OCI-LY7 (cell line): ENCODE measurements at regions not wholly inside any gene's neighbourhood (a gene's known extent, or its start where the extent isn't known, plus 50 kb on each side); places are given as distances from the start of the nearest gene placed in this dataset.

Source experiments
- BruUV-seq: library from RNA; stranded (reverse); fragments of 400-500 nt; replicated peaks from 2 replicates; lab custom pipeline; 2021; lab: Mats Ljungman, UMichigan
- CTCF ChIA-PET: fragments of 300-600 bp; sonication (Branson Sonifier 250); formaldehyde crosslinking; loops from one replicate; lab custom pipeline; 2022; ENCODE audit warnings: antibody characterized with exemption; ENCODE audit not compliant: unreplicated experiment; lab: Charles Lee
- POLR2A ChIA-PET: fragments of 300-600 bp; sonication (Branson Sonifier 250); formaldehyde crosslinking; loops from one replicate; lab custom pipeline; 2022; ENCODE audit warnings: antibody characterized with exemption; lab: Charles Lee
- DNase-seq: peaks from one replicate; pipeline ENCODE4 v3.0.0-alpha.2; 2015; ENCODE audit warnings: low spot score
- H2AFZ ChIP-seq: fragments of 200-600 bp; sonication (generic), shearing (Covaris generic); 2 replicates; pipeline ENCODE4 v1.6.1; 2014; ENCODE audit warnings: mild to moderate bottlenecking, antibody characterized with exemption, low read length, moderate library complexity
- H3K27ac ChIP-seq: fragments of 200-600 bp; sonication (generic); 2 replicates; pipeline ENCODE4 v1.5.1; 2014; ENCODE audit warnings: mixed run types, low read depth, mild to moderate bottlenecking, moderate library complexity, low read length, inconsistent platforms; ENCODE audit not compliant: poor library complexity, severe bottlenecking
- H3K36me3 ChIP-seq: fragments of 200-600 bp; sonication (generic); 2 replicates; pipeline ENCODE4 v1.6.1; 2014; ENCODE audit warnings: mild to moderate bottlenecking, antibody characterized with exemption, low read length, moderate library complexity, mixed read lengths; ENCODE audit not compliant: insufficient read depth
- H3K4me1 ChIP-seq: fragments of 200-600 bp; sonication (generic); 2 replicates; pipeline ENCODE4 v1.5.1; 2014; ENCODE audit warnings: mild to moderate bottlenecking, low read length; ENCODE audit not compliant: insufficient read depth, poor library complexity, severe bottlenecking
- H3K4me2 ChIP-seq: fragments of 200-600 bp; sonication (generic); 2 replicates; pipeline ENCODE4 v1.6.1; 2014; ENCODE audit warnings: mild to moderate bottlenecking, low read length
- H3K4me3 ChIP-seq: fragments of 200-600 bp; sonication (generic); 2 replicates; pipeline ENCODE4 v1.5.1; 2014; ENCODE audit warnings: mild to moderate bottlenecking, low read depth, low read length; ENCODE audit not compliant: poor library complexity, severe bottlenecking
- H3K79me2 ChIP-seq: fragments of 200-600 bp; sonication (generic); 2 replicates; pipeline ENCODE4 v1.6.1; 2016; ENCODE audit warnings: low read depth, mild to moderate bottlenecking, low read length, moderate library complexity, mixed read lengths; ENCODE audit not compliant: insufficient read depth
- H3K9me2 ChIP-seq: fragments of 200-600 bp; sonication (generic); 2 replicates; pipeline ENCODE4 v1.6.1; 2016; ENCODE audit warnings: mild to moderate bottlenecking, low read length, mixed read lengths; ENCODE audit not compliant: insufficient read depth
- H3K9me3 ChIP-seq: fragments of 200-600 bp; sonication (generic); 2 replicates; pipeline ENCODE4 v1.6.1; 2014; ENCODE audit warnings: mild to moderate bottlenecking, mixed run types, low read length, mixed read lengths
- H4K20me1 ChIP-seq: fragments of 200-600 bp; sonication (generic); 2 replicates; pipeline ENCODE4 v1.6.1; 2014; ENCODE audit warnings: mild to moderate bottlenecking, antibody characterized with exemption, low read length, moderate library complexity, mixed read lengths; ENCODE audit not compliant: insufficient read depth
- EZH2phosphoT487 ChIP-seq: fragments of 200-600 bp; sonication (generic); IDR thresholded peaks from 2 replicates; pipeline ENCODE4 v1.6.1; 2018; ENCODE audit warnings: low read depth, borderline replicate concordance, mild to moderate bottlenecking, mixed run types, antibody characterized with exemption, low read length, moderate library complexity, mixed read lengths
- intact Hi-C: fragments of 100-400 bp; cut with micrococcal nuclease; formaldehyde crosslinking; loops from one replicate; pipeline ENCODE4 v1.10.0; 2022; ENCODE audit not compliant: unreplicated experiment
- TF ChIP-seq, protein P1 (sequence below): fragments of 200-600 bp; sonication (generic); conservative IDR thresholded peaks from 2 replicates; pipeline ENCODE4 v1.5.1; 2014; ENCODE audit warnings: mild to moderate bottlenecking, antibody characterized with exemption, low read length, moderate library complexity, mixed read lengths

DNA sequence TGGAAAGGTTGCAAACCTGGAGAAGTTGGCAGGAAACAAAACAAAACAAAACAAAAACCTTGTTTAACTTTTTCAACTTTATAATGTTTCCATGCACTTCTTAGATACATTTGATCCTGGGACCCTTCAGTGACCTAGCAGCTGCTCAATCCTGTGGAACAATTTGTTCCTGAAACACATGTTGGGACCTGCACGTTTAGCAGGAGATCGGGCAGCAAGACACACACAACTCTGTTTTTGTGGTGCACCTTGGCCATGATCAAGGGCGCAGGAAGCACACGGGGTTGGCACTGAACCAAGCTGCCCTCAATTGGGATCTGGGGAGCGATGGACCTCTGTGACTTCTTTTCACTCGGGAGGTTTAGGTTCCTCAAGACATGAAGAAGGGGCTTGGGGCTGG lies 268.7 kb downstream of the LOXHD1 start:
- H3K4me3 ChIP-seq, result no peak overlapping the region
- H3K4me1 ChIP-seq, result no peaks in the 10 kb centered on the region
- H4K20me1 ChIP-seq, result no peaks in the 10 kb centered on the region
- ChIA-PET POLR2A (interaction anchor here (1.1 kb wide), 1 partner anchor 17 kb away, joined by 4 read pairs; no protein-coding TSS in a partner anchor), CTCF (no interaction called here)
- no peak overlapping the region for H2AFZ ChIP-seq
- no TSS peak for BruUV-seq
- no peak overlapping the region for H3K27ac ChIP-seq
- H3K36me3 ChIP-seq, result no peaks in the 10 kb centered on the region
- DNase-seq, result no peak
- no peak overlapping the region for H3K4me2 ChIP-seq
- no peaks in the 10 kb centered on the region for H3K9me3 ChIP-seq
- TF ChIP-seq, protein P1, sequence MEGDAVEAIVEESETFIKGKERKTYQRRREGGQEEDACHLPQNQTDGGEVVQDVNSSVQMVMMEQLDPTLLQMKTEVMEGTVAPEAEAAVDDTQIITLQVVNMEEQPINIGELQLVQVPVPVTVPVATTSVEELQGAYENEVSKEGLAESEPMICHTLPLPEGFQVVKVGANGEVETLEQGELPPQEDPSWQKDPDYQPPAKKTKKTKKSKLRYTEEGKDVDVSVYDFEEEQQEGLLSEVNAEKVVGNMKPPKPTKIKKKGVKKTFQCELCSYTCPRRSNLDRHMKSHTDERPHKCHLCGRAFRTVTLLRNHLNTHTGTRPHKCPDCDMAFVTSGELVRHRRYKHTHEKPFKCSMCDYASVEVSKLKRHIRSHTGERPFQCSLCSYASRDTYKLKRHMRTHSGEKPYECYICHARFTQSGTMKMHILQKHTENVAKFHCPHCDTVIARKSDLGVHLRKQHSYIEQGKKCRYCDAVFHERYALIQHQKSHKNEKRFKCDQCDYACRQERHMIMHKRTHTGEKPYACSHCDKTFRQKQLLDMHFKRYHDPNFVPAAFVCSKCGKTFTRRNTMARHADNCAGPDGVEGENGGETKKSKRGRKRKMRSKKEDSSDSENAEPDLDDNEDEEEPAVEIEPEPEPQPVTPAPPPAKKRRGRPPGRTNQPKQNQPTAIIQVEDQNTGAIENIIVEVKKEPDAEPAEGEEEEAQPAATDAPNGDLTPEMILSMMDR, result no peak
- no peak for TF ChIP-seq EZH2phosphoT487
- intact Hi-C loops, result no loop called here
- no peaks in the 10 kb centered on the region for H3K79me2 ChIP-seq
- no peaks in the 10 kb centered on the region for H3K9me2 ChIP-seq

DNA sequence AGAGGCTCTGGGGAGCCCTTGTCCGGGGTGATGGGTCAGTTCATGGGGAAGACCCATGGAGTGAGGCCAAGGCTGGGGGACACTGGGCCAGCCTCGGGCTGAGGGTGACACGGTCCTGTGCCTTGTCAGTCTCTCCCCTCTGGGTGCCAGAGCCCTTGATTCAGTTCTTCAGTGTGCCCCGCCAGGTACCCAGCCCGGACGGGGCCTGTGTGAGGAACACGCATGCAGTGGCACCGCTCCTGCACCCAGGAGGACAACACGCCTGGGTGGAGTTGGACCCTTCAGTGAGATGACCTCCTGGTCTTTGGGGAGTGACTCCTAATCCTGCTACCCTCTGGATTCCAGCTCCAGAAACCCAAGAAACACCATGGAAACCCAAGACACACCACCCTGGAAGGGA lies 264.4 kb downstream of the LOXHD1 start:
- Histone ChIP-seq H2AFZ (no peak overlapping the region), H3K4me1 (no peaks in the 10 kb centered on the region), H3K9me2 (no peaks in the 10 kb centered on the region), H3K79me2 (no peaks in the 10 kb centered on the region), H4K20me1 (no peaks in the 10 kb centered on the region), H3K9me3 (no peaks in the 10 kb centered on the region), H3K4me3 (no peak overlapping the region), H3K27ac (no peak overlapping the region), H3K4me2 (no peak overlapping the region), H3K36me3 (no peaks in the 10 kb centered on the region)
- intact Hi-C loops, result no loop called here
- CTCF ChIA-PET, result no interaction called here
- no TSS peak for BruUV-seq
- no peak for DNase-seq
- no peak for TF ChIP-seq EZH2phosphoT487
- TF ChIP-seq, protein P1, result no peak
- POLR2A ChIA-PET, result interaction anchor here (0.6 kb wide), 1 partner anchor 88 kb away, joined by 3 read pairs; no protein-coding TSS in a partner anchor

DNA sequence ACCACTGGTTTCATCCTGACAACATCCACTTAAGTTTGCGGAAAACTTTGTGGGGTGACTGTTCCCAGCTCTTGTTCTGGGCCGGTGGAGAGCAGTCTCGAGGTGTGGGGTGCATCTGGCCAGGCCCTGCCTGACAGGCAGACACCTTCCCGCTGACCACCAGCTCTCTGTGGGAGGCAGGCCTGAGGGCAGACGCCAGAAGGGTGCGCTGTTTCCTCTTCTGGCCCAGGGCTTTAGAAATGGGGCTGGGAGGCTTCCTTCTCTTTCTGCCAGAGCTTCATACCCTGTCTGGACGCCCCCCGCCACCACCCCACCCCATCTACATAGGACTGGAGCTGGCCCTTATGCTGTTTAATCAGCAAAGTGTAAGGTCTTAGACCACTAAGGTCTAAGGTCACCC lies 263.8 kb downstream of the LOXHD1 start:
- DNase-seq, result peak; percentile 2
- Histone ChIP-seq H3K27ac (no peak overlapping the region), H3K4me3 (no peak overlapping the region), H3K9me2 (no peaks in the 10 kb centered on the region), H3K9me3 (no peaks in the 10 kb centered on the region), H3K4me1 (no peaks in the 10 kb centered on the region), H3K36me3 (no peaks in the 10 kb centered on the region), H3K4me2 (no peak overlapping the region), H4K20me1 (no peaks in the 10 kb centered on the region), H2AFZ (no peak overlapping the region), H3K79me2 (no peaks in the 10 kb centered on the region)
- CTCF ChIA-PET, result interaction anchor here (0.5 kb wide), 1 partner anchor 122 kb away, joined by 3 read pairs; no protein-coding TSS in a partner anchor
- POLR2A ChIA-PET, result no interaction called here
- no TSS peak for BruUV-seq
- no peak for TF ChIP-seq EZH2phosphoT487
- TF ChIP-seq, protein P1, result peak; percentile 56
- intact Hi-C loops, result no loop called here
